Daoy (cell line): ENCODE measurements at regions not wholly inside any gene's neighbourhood (a gene's known extent, or its start where the extent isn't known, plus 50 kb on each side); places are given as distances from the start of the nearest gene placed in this dataset.

Experiments
- DNase-seq: peaks from one replicate; pipeline ENCODE4 v3.0.0-alpha.2; 2015; ENCODE audit warnings: low read depth

DNA sequence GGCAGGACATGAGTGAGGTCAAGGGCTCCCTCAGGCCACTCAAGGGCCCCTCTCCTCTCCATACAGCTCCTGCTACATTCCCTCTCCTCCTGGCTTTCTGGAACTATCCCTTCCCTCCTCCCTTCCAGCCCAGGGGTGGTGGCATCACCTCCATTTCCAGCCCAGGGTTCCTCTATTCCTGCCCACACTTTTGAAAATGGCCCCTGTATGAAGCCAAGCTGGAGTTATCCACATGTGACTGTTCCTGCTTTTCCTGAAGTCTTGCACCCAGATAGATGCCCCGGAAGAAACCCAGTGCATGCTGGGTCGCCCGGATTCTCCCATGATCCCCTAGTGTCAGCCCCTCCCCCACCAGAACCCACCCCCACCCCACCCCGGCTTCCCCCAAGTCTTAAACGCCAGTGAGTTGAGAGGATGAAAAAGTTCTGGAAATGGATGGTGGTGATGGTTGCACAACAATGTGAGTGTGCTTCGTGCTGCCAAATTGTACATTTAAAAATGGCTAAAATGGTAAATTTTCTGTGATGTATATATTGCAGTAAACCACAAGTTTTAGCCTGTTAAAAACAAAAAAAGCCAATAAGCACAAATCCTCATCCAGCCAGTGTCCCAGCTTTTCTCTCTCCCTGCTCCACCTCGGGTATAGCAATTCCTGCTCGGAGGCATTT, 136.9 kb downstream of the SCARB1 start:
- no peak for DNase-seq

DNA sequence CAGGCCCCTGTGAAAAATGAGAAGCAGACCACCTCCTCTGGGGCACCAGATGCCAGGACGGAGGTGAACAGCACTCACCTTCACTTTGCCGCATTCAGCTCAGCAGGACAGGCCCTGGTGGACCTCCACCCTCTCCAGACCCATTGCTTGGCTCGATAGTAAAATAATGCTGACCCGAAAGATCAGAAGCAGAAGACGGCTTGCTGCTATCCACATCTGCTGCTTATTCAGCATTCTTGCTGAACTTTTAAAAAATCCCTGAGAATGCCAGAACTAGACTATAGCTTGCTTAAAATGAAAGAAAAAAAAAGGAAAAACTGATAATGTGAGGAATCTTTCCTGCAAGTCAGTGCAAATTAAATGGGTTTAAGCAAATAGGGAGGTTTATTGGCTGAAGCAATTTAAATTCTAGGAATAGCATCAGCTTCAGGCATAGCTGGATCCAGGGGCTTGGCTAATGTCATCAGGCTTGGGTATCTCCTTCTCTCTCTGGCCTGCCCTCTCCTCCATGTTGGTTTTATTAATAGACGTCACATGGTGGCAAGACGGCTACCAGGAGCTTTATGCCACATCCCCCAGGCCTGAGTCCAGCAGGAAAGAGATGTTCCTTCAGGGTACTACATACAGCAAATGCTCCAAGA, 137.9 kb downstream of the SCARB1 start:
- no peak for DNase-seq

DNA sequence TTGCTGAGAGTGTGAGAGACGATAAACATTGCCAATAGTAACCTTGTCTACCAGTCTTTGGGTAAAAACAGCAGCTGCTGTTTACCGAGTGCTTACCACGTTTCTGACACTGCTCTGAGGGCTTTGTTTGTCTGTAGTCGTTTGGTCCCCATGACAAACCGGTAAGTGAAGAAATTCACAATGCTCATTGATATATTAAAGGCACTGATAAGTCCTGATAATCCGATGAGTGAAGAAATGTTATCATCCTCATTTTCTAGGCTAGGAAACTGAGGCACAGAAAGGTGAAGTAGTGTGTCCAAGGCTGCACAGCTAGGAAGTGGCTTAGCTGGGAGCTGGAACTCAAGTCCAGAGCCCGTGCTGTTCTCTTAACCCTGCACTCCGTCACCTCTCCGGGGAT, 138.6 kb downstream of the SCARB1 start:
- no peak for DNase-seq

DNA sequence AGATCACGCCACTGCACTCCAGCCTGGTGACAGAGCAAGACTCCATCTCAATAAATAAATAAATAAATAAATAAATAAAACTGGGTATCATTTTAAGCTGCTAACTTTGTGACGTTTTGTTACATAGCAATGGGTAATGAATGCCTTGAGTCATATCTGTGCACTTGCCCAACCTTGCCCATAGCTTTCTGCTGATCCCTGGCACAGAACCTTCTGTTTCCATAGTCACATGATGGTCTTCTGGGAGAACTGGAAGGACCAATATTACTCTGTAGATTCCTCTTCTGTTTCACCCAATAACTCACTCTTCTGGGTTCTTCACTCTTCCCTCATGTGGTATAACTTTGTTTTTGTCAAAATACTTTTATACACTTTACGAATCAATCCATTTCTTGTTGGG, 140.8 kb downstream of the SCARB1 start:
- no peak for DNase-seq

DNA sequence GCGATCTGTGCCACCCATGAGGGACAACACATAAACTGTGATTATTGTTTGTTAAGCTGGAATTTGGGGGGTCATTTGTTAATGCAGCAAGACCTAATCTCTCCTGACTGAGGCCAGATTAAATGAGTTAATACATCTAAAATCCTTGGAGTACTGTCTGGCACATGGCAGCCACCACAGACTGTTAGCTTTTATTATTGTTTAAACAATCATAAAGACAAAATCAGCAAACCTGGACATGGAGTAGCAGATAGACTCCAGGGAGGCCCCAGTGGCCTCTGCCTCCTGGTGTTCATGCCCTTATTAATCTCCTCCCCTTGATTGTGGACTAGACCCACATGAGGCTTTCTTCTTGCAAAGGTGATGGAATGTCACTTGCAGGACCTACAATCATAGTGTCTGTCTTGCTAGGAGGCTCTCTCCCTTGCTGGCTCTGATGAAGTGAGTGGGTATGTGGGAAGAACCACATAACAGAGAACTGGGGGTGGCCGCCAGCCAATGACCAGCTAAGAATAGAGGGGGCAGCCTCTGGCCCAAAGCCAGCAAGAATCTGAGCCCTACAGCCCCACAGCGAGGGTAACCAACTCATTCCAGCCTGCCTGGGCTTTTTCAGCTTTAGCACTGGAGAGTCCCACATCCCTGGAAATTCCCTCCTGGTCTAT, 142.0 kb downstream of the SCARB1 start:
- DNase-seq, result peak; percentile 64

DNA sequence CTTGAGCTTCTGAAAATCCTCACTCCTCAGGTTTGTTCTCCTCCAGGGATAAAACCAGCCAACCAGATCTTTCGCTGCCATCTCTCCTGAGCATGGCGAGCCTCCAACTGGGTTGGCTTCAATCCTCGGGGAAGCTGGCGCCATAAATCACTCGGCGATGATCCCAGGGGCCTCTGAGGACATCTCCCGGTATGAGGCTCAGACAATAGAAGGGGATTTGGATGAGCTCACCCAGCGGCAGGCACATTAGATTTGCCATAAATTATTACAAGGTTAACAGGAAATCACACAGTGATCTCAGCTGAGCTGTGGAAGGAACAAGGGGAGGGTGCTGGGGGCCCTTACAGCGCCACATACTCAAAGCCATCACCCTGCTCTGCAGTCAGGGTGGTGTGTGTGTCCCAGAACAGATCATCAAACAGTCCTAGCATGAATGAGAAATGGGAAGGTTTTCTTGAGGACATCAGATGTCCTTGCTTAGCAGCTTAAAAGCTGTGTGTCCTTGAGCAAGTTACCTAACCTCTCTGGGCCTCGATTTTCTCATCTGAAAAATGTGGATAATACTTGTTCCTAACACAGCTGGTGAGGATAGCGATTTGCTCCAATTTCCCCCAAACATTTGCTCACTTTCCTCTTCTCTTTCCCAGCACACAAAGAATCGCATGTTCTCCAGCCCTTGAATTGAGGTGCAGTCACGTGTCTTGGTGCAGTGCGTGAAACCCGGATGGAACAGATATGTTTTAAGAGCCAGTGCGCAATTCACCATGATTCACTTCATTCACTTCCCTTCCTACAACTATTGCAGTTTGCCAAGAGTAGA, 142.8 kb downstream of the SCARB1 start:
- peak; percentile 85 for DNase-seq

DNA sequence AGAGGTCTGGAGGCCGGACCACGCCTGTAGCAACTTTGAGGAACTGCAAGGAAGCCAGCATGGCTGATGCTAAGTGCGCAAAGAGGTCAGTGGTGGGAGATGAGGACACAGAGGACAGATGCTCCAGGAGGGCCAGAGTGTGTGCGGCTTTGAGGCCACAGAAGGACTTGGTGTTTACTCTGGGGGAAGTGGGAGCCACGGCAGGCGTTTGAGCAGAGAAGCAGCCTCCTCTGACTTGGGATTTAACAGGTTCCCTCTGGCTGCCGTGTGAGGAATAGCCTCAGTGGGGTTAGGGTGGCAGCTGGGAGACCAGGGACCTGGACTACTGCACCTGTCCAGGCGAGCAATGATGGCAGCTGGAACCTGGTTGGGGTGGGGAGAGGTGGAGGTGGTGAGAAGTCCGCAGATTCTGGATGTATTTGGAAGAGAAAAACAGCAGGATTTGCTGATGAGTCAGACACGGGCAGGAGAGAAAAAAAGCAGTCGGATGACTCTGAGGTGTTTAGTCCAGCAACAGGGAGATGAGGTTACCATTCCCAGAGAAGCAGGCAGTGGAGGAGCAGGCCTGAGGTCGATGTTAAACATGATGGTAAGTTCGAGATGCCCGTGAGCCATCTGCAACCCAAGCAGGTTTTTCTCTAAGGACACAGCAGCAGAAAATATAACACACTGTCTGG, 143.5 kb downstream of the SCARB1 start:
- DNase-seq, result peak; percentile 86

DNA sequence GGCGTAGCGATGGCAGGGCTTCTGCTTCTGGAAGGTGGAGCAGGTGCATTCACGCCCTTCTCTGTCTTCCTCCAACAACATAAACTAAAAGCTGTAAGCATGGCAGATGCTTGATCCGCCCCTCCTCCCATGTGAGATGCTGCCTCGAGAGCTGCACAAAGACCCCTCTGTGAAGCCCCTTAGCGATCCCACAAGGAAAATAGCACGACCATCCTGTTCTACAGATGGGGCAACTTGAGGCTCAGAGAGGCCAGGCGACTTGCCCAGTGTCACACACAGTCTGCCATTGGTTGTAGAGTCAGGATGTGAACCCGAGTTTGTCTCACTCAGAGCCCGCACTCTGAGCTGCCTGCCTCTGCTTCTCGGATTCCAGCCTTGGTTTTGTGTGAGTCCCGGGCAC, 144.4 kb downstream of the SCARB1 start:
- DNase-seq, result no peak

DNA sequence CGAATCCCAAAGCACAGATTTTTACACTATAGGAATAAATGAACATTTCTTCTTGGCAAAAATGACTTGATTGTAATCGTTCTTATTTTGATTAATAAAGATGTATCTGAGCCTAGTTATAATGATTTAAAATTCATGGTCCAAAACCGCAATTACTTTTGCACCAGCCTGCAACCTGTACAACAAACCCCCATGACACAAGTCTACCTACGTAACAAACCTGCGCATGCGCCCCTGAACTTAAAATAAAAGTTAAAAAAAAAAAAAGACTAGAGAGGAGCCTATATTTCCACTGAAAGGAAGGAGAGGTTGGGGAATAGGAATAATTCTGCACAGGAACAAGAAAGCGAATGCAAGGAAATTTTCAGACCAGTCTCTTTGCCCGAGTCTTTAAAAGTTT, 145.2 kb downstream of the SCARB1 start:
- DNase-seq, result no peak

DNA sequence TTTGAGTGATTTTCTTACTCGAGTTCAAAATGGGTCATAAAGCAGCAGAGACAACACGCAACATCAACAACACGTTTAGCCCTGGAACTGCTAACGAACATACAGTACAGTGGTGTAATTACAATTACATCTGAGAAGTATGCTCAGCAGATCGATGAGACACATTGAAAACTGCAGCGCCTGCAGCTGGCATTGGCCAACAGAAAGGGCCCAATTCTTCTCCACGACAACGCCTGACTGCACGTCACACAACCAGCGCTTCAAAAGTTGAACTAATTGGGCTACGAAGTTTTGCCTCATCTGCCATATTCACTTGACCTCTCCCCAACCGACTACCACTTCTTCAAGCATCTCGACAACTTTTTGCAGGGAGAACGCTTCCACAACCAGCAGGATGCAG, 145.6 kb downstream of the SCARB1 start:
- no peak for DNase-seq

DNA sequence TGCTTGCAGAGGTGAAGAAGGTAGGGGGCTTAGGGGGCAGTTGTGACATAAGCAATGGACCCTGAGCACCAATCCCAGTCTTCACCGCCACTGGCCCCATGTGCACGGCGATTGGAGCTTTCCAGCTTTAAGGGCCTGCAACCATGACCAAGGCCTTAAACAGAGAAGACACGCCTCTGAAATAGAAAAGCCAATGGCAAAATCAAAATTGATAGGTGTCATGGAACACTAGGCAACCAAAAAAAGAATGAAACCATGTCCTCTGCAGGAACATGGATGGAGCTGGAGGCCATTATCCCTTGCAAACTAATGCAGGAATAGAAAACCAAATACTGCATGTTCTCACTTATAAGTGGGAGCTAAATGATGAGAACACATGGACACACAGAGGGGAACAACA, 146.3 kb downstream of the SCARB1 start:
- no peak for DNase-seq

DNA sequence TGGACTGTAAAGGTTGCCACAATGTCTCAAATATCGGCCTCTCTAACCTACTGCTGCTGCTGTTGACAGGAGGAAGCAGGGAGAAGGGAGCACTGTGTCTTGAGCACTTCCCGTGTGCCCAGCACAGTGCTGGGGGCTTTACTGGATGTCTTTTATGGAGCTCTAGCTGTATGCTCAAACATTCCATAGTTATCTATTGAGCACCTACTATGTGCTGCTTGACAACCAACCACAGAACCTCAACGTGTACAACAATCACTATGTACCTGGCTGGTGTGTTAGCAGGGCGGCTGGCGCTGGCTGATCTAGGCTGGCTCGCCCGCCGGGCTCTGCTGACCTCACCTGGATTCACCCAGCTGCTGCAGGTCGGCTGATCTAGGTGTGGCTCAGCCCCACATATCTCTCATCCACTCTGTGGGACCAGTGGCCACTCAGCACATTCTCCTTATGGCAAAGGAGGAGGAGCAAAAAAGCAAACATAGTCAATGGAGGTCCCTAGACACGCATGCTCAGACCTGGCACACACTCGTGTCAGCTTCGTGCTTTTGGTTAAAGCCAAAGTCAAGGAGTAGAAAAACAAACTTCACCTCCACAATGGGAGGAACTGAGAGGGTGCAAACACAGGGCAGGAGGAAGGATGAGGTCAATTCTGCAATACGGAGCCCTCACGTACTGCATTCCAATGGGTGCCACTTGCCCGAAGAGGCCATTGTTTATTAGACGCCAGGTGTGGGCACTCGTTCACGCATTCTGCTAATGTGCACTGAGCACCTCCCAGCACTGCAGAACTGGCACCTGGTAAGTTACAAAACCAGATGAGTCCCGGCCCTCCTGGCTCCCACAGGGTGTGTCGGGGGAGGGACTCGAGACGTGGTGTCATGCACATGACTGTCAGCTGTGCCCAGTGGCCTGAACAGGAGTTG, 147.2 kb downstream of the SCARB1 start:
- DNase-seq, result no peak

DNA sequence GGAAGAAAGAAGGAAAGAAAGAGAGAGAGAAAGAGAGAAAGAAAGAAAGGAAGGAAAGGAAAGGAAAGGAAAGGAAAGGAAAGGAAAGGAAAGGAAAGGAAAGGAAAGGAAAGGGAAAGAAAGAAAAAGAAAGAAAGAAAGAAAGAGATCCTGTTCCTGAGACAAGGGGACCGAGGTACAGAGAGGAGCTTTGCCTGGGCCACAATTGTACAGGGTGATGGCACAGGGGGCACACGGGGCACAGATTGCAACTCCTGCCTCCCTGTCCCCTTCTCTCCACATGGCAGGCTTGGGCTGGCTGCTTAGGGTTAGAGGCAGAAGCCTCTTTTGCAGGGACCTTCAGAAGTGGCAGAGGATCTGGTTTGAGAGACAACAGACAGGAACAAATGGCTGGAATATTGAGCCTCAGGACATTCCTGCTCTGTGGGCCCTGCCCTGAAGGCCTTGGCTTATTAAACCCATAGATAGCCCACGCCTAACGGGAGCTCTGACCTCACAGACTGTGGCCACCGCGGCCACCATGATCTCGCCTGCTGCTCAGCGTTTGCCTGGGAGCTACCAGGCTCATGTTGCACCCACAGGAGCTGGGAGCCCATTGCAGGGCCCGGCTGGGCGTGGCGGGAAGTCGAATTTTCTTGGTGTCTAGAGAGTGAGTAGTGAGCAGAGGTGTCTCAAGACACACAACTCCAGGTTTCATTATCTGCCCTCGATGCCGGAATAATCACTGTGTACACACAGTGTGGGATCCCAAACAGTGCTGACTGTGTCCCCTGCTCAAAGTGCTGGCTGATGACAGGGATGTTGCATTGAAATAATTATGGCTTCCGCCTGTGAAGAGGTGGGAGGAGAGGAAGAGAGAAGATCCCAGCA, 147.9 kb upstream of the NCOR2 start:
- peak; percentile 68 for DNase-seq

DNA sequence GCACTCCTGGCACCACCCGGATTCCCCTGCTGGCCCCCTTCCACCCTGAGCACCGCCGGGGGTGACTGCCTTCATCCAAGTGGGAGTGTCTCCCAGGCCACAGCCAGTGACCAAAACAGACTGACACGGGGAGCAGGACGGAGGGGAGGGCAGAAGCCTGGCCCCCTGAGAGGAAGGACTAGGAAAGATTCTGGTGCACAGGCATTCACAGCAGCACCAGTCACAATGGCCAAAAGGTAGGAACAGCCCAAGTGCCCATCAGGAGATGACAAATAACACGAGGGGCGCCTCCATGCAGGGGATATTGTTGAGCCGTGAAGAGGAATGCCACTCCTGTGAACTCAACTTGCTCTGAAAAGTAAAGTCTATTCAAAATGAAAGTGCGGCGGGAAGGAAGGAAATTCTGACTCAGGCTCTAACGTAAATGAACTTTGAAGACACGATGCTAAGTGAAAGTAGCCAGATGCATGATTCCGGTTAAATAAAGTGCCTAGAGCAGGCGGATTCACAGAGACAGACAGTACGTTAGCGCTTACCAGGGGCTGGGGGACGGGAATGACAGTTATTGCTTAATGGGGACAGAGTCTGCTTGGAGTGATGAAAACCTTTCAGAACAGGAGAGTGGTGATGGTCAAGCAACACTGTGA, 146.1 kb upstream of the NCOR2 start:
- peak; percentile 76 for DNase-seq

DNA sequence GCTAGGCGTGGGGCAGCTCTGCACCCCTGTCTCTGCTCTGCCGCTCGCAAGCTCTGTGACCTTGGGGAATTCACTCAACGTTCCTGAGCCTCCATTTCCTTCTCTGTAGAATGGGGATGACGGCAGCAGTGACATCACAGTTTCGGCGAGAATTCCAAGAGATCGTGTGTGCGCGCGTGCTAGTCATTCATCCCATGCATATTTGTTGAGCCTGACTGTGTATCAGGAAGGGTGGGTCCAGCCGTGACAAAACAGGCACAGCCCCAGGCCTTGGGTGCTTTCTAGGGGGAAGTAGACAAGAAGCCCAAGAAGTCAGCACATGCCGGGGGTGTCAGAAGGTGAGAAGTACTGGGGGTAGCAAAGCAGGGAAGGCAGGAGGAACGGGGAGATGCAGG, 145.6 kb upstream of the NCOR2 start:
- DNase-seq, result no peak

DNA sequence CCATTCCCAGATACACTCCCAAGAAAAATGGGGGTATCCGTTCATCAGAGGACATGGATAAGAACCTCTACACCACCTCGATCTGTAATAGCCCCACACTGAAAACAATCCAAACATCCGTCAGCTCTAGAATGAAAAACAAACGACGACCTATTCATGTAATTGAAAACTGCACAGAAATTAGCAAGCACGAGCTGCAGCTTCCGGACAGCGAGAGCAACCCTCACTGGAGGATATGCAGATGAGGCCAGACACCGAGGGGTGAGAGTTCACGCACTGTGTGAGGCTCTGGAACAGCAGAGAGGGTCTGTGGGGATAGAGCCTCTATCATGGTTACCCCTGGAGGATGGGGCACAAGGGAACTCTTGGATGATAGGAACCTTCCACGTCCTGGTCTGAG, 143.9 kb upstream of the NCOR2 start:
- no peak for DNase-seq

DNA sequence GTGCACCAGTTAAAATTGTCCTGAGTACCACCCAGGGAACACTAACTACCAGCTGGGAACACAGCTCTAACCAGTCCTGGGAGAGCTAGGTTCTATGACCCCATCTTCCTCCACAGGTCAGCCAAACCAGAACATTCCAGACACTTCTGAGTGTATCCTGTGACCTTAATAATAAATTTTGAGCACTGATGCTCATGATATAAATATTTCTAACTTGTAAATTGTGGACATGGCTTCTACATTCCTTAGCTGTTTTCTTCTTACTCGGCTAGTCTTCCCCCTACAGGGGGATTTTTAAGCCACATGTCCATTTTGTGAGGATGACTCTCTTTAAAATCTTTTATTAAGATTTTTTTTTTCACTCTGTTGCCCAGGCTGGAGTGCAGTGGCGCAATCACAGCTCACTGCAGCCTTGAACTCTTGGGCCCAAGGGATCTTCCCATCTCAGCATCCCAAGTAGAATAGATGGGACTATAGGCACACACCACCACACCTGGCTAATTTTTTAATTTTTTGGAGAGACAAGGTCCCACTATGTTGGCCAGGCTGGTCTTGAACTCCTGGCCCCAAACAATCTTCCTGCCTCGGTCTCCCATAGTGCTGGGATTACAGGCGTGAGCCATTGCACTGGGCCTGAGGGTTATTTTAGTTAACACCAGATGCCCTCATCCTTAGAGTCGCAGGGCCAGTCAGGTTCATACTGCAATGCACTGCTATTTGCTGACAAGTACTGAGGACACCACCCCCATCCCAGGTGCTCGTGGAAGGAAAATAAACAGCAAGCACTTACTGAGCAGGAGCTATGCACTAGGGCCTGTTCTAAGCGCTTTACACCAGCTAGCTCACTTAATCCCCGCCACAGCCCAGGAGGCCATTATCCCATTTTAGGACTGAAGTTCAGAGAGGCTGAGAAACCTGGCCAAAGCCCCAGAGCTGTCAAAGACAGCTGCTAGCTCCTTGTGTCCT, 142.6 kb upstream of the NCOR2 start:
- no peak for DNase-seq

DNA sequence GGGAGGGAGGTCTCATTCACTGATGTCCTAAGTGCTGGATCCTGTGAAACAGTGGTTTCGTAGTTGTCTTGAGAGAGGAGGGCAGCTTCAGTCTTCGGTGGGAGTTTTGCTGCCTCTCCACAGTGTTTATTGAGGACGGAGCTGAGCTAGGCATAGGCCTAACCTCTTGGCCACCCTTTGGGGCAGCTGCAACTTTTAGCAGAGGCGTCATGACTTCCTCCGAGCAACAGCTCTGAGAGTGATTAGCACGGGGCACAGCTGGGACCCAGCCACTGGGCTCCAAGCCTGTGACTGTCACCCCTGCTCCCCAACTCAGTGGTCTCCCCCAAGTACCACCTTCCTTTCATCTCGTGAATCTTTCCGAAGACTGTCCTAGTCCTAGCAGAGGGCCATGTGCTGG, 139.9 kb upstream of the NCOR2 start:
- DNase-seq, result no peak
